K562 (cell line): ENCODE measurements at regions not wholly inside any gene's neighbourhood (a gene's known extent, or its start where the extent isn't known, plus 50 kb on each side); places are given as distances from the start of the nearest gene placed in this dataset.

ENCODE experiments used
- FOS ChIP-seq: IDR thresholded peaks from 3 replicates; pipeline ENCODE4 v1.6.1; 2011; ENCODE audit not compliant: insufficient read length; ENCODE audit errors: extremely low read depth
- MAFF ChIP-seq: IDR thresholded peaks from 2 replicates; pipeline ENCODE4 v1.6.1; 2012; ENCODE audit warnings: low read length, improper control_type of control experiment
- MED1 ChIP-seq: sonication (generic); formaldehyde crosslinking; IDR thresholded peaks from 2 replicates; pipeline ENCODE4 v1.8.1; 2023; ENCODE audit warnings: missing genetic modification reagents, borderline replicate concordance
- TRIM28 ChIP-seq: fragments of 450-650 bp; IDR thresholded peaks from 2 replicates; pipeline ENCODE4 v1.6.1; 2017
- ZNF408 ChIP-seq: fragments of 250-450 bp; sonication (Bioruptor Pico); IDR thresholded peaks from 2 replicates; pipeline ENCODE4 v1.4.0; 2020; ENCODE audit warnings: low read depth, mild to moderate bottlenecking, moderate library complexity
- ZSCAN32 ChIP-seq: fragments of 450-650 bp; formaldehyde crosslinking; IDR thresholded peaks from 2 replicates; pipeline ENCODE4 v1.4.0; 2020; ENCODE audit warnings: mild to moderate bottlenecking, moderate library complexity
- TF ChIP-seq, protein P1 (sequence below), 2 experiments: fragments of 450-650 bp; IDR thresholded peaks; 2 replicates each; pipeline ENCODE4 v1.6.1; 2018; ENCODE audit warnings: mild to moderate bottlenecking in 2 of 2, low read depth in 1 of 2; ENCODE audit not compliant: partially characterized antibody in 2 of 2
- TF ChIP-seq, protein P2 (sequence below), 2 experiments: fragments of 450-650 bp in 1 of 2; sonication (generic) in 1 of 2; formaldehyde crosslinking in 1 of 2; IDR thresholded peaks in 1 of 2; conservative IDR thresholded peaks in 1 of 2; 2 replicates each; pipeline versions ENCODE4 v1.6.1 to v1.8.1; 2016 to 2023; ENCODE audit warnings: mild to moderate bottlenecking in 2 of 2, moderate library complexity in 2 of 2, inconsistent platforms in 1 of 2, missing genetic modification reagents in 1 of 2

- TF ChIP-seq, protein P1, sequence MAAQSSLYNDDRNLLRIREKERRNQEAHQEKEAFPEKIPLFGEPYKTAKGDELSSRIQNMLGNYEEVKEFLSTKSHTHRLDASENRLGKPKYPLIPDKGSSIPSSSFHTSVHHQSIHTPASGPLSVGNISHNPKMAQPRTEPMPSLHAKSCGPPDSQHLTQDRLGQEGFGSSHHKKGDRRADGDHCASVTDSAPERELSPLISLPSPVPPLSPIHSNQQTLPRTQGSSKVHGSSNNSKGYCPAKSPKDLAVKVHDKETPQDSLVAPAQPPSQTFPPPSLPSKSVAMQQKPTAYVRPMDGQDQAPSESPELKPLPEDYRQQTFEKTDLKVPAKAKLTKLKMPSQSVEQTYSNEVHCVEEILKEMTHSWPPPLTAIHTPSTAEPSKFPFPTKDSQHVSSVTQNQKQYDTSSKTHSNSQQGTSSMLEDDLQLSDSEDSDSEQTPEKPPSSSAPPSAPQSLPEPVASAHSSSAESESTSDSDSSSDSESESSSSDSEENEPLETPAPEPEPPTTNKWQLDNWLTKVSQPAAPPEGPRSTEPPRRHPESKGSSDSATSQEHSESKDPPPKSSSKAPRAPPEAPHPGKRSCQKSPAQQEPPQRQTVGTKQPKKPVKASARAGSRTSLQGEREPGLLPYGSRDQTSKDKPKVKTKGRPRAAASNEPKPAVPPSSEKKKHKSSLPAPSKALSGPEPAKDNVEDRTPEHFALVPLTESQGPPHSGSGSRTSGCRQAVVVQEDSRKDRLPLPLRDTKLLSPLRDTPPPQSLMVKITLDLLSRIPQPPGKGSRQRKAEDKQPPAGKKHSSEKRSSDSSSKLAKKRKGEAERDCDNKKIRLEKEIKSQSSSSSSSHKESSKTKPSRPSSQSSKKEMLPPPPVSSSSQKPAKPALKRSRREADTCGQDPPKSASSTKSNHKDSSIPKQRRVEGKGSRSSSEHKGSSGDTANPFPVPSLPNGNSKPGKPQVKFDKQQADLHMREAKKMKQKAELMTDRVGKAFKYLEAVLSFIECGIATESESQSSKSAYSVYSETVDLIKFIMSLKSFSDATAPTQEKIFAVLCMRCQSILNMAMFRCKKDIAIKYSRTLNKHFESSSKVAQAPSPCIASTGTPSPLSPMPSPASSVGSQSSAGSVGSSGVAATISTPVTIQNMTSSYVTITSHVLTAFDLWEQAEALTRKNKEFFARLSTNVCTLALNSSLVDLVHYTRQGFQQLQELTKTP (IDR thresholded peaks at IDR 0.05; ENCODE audit: low read depth in 1 of 2, partially characterized antibody in 2 of 2) = no peak
- TF ChIP-seq ZSCAN32 (no peak), MED1 (no peak), ZNF408 (CRISPR knock-in tag) (no peak), MAFF (no peak), TRIM28 (no peak), FOS (no peak)
- TF ChIP-seq, protein P2, sequence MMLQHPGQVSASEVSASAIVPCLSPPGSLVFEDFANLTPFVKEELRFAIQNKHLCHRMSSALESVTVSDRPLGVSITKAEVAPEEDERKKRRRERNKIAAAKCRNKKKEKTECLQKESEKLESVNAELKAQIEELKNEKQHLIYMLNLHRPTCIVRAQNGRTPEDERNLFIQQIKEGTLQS (IDR thresholded peaks at IDR 0.05) = no peak
- TF ChIP-seq, protein P2 (CRISPR knock-in tag; conservative IDR thresholded peaks at IDR 0.05) = no peak
Measured at GRCh38 chr7:156178214-156178613, 366.0 kb upstream of the SHH start (continued).
